Suprapubic skin (tissue), 3 donors: ENCODE measurements at regions not wholly inside any gene's neighbourhood (a gene's known extent, or its start where the extent isn't known, plus 50 kb on each side); places are given as distances from the start of the nearest gene placed in this dataset.

Source experiments
- POLR2A ChIP-seq, 2 donors: fragments of 450-650 bp; IDR thresholded peaks; one replicate each; pipeline ENCODE4 v1.6.1; 2017; ENCODE audit warnings: antibody characterized with exemption in 2 of 2, mild to moderate bottlenecking in 2 of 2, moderate library complexity in 2 of 2
- TF ChIP-seq, protein P1 (sequence below), 2 donors: fragments of 200-600 bp in 1 of 2; fragments of 450-650 bp in 1 of 2; sonication (generic) in 1 of 2; IDR thresholded peaks; one replicate each; pipeline ENCODE4 v1.5.1; 2016 to 2019; ENCODE audit warnings: antibody characterized with exemption in 2 of 2, mild to moderate bottlenecking in 1 of 2, moderate library complexity in 1 of 2

DNA sequence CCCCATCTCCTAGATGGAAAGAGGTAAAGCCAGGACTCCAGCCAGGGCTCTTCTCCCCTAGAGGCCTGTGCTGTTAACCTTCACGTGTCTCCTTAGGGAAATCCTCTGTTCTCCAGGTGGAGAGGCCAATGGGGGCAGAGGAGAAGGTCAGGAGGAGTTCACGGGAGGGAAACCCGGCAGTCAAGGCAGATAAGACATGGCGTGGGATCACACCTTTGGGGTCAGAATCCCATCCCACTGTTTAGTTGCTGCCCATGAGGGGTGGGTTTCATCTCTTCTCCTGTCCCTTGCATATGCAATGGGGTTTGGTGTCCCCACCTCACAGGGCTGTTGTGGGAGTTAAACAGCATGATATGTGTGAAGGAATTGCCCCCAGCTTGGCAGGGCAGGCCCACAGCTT is 469.7 kb downstream of the TBC1D22A start:
- no peak for TF ChIP-seq POLR2A (IDR thresholded peaks at IDR 0.05)
- TF ChIP-seq, protein P1, sequence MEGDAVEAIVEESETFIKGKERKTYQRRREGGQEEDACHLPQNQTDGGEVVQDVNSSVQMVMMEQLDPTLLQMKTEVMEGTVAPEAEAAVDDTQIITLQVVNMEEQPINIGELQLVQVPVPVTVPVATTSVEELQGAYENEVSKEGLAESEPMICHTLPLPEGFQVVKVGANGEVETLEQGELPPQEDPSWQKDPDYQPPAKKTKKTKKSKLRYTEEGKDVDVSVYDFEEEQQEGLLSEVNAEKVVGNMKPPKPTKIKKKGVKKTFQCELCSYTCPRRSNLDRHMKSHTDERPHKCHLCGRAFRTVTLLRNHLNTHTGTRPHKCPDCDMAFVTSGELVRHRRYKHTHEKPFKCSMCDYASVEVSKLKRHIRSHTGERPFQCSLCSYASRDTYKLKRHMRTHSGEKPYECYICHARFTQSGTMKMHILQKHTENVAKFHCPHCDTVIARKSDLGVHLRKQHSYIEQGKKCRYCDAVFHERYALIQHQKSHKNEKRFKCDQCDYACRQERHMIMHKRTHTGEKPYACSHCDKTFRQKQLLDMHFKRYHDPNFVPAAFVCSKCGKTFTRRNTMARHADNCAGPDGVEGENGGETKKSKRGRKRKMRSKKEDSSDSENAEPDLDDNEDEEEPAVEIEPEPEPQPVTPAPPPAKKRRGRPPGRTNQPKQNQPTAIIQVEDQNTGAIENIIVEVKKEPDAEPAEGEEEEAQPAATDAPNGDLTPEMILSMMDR (IDR thresholded peaks at IDR 0.05): no peak
